MM.1S (cell line): ENCODE measurements at regions not wholly inside any gene's neighbourhood (a gene's known extent, or its start where the extent isn't known, plus 50 kb on each side); places are given as distances from the start of the nearest gene placed in this dataset.

Experiments
- DNase-seq: peaks from one replicate; pipeline ENCODE4 v3.0.0-alpha.2; 2015
- H2AFZ ChIP-seq: fragments of 300-600 bp; sonication (generic); 2 replicates; pipeline ENCODE4 v1.6.0; 2016; ENCODE audit warnings: antibody characterized with exemption, low read length
- H3F3A ChIP-seq: fragments of 300-600 bp; sonication (generic); 2 replicates; pipeline ENCODE4 v1.6.1; 2016; ENCODE audit warnings: mild to moderate bottlenecking, antibody characterized with exemption, low read length, moderate library complexity, mixed read lengths; ENCODE audit not compliant: insufficient read depth
- H3K27ac ChIP-seq: fragments of 300-600 bp; sonication (generic); 2 replicates; pipeline ENCODE4 v1.5.1; 2016; ENCODE audit warnings: mild to moderate bottlenecking, low read length
- H3K27me3 ChIP-seq: fragments of 300-600 bp; sonication (generic); replicated peaks from 2 replicates; pipeline ENCODE4 v1.6.0; 2016; ENCODE audit warnings: low read length; ENCODE audit not compliant: insufficient read depth
- H3K36me3 ChIP-seq: fragments of 300-600 bp; sonication (generic); replicated peaks from 2 replicates; pipeline ENCODE4 v1.6.1; 2016; ENCODE audit warnings: mild to moderate bottlenecking, low read length, mixed read lengths; ENCODE audit not compliant: insufficient read depth
- H3K4me1 ChIP-seq: fragments of 300-600 bp; sonication (generic); 2 replicates; pipeline ENCODE4 v1.6.1; 2016; ENCODE audit warnings: low read length, mixed read lengths
- H3K4me2 ChIP-seq: fragments of 300-600 bp; sonication (generic); 2 replicates; pipeline ENCODE4 v1.6.0; 2016; ENCODE audit warnings: low read depth, low read length
- H3K4me3 ChIP-seq: fragments of 300-600 bp; sonication (generic); 2 replicates; pipeline ENCODE4 v1.5.1; 2016; ENCODE audit warnings: low read length, mixed read lengths
- H3K79me2 ChIP-seq: fragments of 300-600 bp; sonication (generic); 2 replicates; pipeline ENCODE4 v1.6.1; 2016; ENCODE audit warnings: mixed run types, low read length, mixed read lengths
- H3K9ac ChIP-seq: fragments of 300-600 bp; sonication (generic); 2 replicates; pipeline ENCODE4 v1.6.1; 2016; ENCODE audit warnings: low read length, mixed read lengths
- H3K9me2 ChIP-seq: fragments of 300-600 bp; sonication (generic); replicated peaks from 2 replicates; pipeline ENCODE4 v1.6.1; 2016; ENCODE audit warnings: mild to moderate bottlenecking, low read length, mixed read lengths; ENCODE audit not compliant: insufficient read depth
- H3K9me3 ChIP-seq: fragments of 300-600 bp; sonication (generic); replicated peaks from 2 replicates; pipeline ENCODE4 v1.6.1; 2016; ENCODE audit warnings: mild to moderate bottlenecking, low read length, mixed read lengths; ENCODE audit not compliant: insufficient read depth
- H4K20me1 ChIP-seq: fragments of 300-600 bp; sonication (generic); 2 replicates; pipeline ENCODE4 v1.6.1; 2016; ENCODE audit warnings: mild to moderate bottlenecking, low read length, moderate library complexity, mixed read lengths; ENCODE audit not compliant: insufficient read depth
- CTCF ChIP-seq: fragments of 300-600 bp; sonication (generic); IDR thresholded peaks from 2 replicates; pipeline ENCODE4 v1.5.1; 2016; ENCODE audit warnings: antibody characterized with exemption, low read length, mixed read lengths
- EZH2 ChIP-seq: fragments of 300-600 bp; sonication (generic); optimal IDR thresholded peaks from 2 replicates; pipeline ENCODE3; 2017; ENCODE audit warnings: low read depth, mild to moderate bottlenecking, antibody characterized with exemption, low read length, mixed read lengths
- EZH2phosphoT487 ChIP-seq: fragments of 300-600 bp; sonication (generic); IDR thresholded peaks from 2 replicates; pipeline ENCODE4 v1.6.1; 2018; ENCODE audit warnings: antibody characterized with exemption, low read length

GRCh38 chr11:96461871-96462270, 72.1 kb downstream of the JRKL start:
- Histone ChIP-seq H2AFZ (no peak overlapping the region), H3K9me2 (no peaks in the 10 kb centered on the region), H3K79me2 (no peaks in the 10 kb centered on the region), H3K9ac (no peak overlapping the region), H3K27me3 (no peaks in the 10 kb centered on the region), H3K4me1 (no peaks in the 10 kb centered on the region), H3K4me2 (no peak overlapping the region), H4K20me1 (no peaks in the 10 kb centered on the region), H3K9me3 (no peaks in the 10 kb centered on the region), H3K4me3 (no peak overlapping the region), H3K36me3 (no peaks in the 10 kb centered on the region), H3K27ac (no peak overlapping the region), H3F3A (peaks cover 3% of the 10 kb centered on the region; the same call in 1 of the 2 replicates)
- TF ChIP-seq EZH2, result no peak
- TF ChIP-seq EZH2phosphoT487, result no peak
- TF ChIP-seq CTCF, result no peak
- no peak for DNase-seq

GRCh38 chr11:96464700-96465307, 75.0 kb downstream of the JRKL start:
- H3K4me1 ChIP-seq, result no peaks in the 10 kb centered on the region
- H3K27me3 ChIP-seq, result no peaks in the 10 kb centered on the region
- H3K9ac ChIP-seq, result no peak overlapping the region
- H3K9me3 ChIP-seq, result no peaks in the 10 kb centered on the region
- H3K79me2 ChIP-seq, result no peaks in the 10 kb centered on the region
- peak; percentile 82 for DNase-seq
- H3K9me2 ChIP-seq, result no peaks in the 10 kb centered on the region
- H3K4me2 ChIP-seq, result peak overlapping the region; percentile 76
- no peak overlapping the region for H3K27ac ChIP-seq
- peak overlapping the region; percentile 52 for H3K4me3 ChIP-seq
- H3F3A ChIP-seq, result peaks cover 3% of the 10 kb centered on the region; the same call in 1 of the 2 replicates
- TF ChIP-seq EZH2phosphoT487 (no peak), EZH2 (no peak), CTCF (peak; percentile 70)
- no peaks in the 10 kb centered on the region for H4K20me1 ChIP-seq
- H2AFZ ChIP-seq, result peak overlapping the region; percentile 80
- H3K36me3 ChIP-seq, result no peaks in the 10 kb centered on the region

- no peaks in the 10 kb centered on the region for H3K9me3 ChIP-seq
- no peak overlapping the region for H3K9ac ChIP-seq
- H3K4me2 ChIP-seq, result no peak overlapping the region
- H3K36me3 ChIP-seq, result no peaks in the 10 kb centered on the region
- no peak overlapping the region for H2AFZ ChIP-seq
- H3K27me3 ChIP-seq, result no peaks in the 10 kb centered on the region
- no peak overlapping the region for H3K4me3 ChIP-seq
- no peaks in the 10 kb centered on the region for H4K20me1 ChIP-seq
- H3F3A ChIP-seq, result peaks cover 3% of the 10 kb centered on the region; the same call in 1 of the 2 replicates
- H3K4me1 ChIP-seq, result no peaks in the 10 kb centered on the region
- no peaks in the 10 kb centered on the region for H3K79me2 ChIP-seq
- no peak for DNase-seq
- TF ChIP-seq CTCF (no peak), EZH2 (no peak), EZH2phosphoT487 (no peak)
- no peak overlapping the region for H3K27ac ChIP-seq
- H3K9me2 ChIP-seq, result no peaks in the 10 kb centered on the region
These were observed 75.7 kb downstream of the JRKL start for GRCh38 chr11:96465512-96465911.
